OCI-LY1 (cell line): ENCODE measurements at regions not wholly inside any gene's neighbourhood (a gene's known extent, or its start where the extent isn't known, plus 50 kb on each side); places are given as distances from the start of the nearest gene placed in this dataset.

ENCODE experiments used
- CTCF ChIP-seq: fragments of 200-600 bp; sonication (generic), shearing (Covaris generic); IDR thresholded peaks from 2 replicates; pipeline ENCODE4 v1.5.1; 2017; ENCODE audit warnings: mild to moderate bottlenecking, antibody characterized with exemption, low read length, moderate library complexity, mixed read lengths
- EZH2 ChIP-seq: fragments of 200-600 bp; sonication (generic), shearing (Covaris generic); IDR thresholded peaks from 2 replicates; pipeline ENCODE4 v1.8.0; 2017; ENCODE audit warnings: borderline replicate concordance, mixed run types, mild to moderate bottlenecking, antibody characterized with exemption, low read length, moderate library complexity, mixed read lengths

GRCh38 chr3:117122609-117123008 lies 413.0 kb downstream of the TUSC7 start:
- TF ChIP-seq CTCF (no peak), EZH2 (no peak)
